OCI-LY1 (cell line): ENCODE measurements at regions not wholly inside any gene's neighbourhood (a gene's known extent, or its start where the extent isn't known, plus 50 kb on each side); places are given as distances from the start of the nearest gene placed in this dataset.

Experiments used
- EZH2 ChIP-seq: fragments of 200-600 bp; sonication (generic), shearing (Covaris generic); IDR thresholded peaks from 2 replicates; pipeline ENCODE4 v1.8.0; 2017; ENCODE audit warnings: borderline replicate concordance, mixed run types, mild to moderate bottlenecking, antibody characterized with exemption, low read length, moderate library complexity, mixed read lengths
- TF ChIP-seq, protein P1 (sequence below): fragments of 200-600 bp; sonication (generic), shearing (Covaris generic); IDR thresholded peaks from 2 replicates; pipeline ENCODE4 v1.5.1; 2017; ENCODE audit warnings: mild to moderate bottlenecking, antibody characterized with exemption, low read length, moderate library complexity, mixed read lengths

DNA sequence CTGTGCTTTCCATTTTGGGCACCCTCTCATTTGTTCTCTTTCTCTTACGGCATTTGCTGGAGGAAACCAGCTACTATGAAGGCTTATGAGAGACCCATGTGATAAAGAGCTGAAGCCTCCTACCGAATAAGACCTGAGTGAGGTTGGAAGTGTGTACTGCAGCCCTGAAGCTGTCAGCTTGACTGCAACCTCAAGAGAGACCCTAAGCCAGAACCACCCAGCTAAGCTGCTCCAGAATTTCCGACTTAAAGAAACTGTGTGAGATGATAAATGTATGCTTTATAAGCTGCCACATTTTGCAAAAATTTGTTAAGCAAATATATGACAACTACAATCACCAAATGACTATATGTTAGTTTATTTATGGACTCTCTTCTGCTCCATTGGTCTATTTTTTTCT, 151.7 kb upstream of the PTPRD start:
- TF ChIP-seq, protein P1, sequence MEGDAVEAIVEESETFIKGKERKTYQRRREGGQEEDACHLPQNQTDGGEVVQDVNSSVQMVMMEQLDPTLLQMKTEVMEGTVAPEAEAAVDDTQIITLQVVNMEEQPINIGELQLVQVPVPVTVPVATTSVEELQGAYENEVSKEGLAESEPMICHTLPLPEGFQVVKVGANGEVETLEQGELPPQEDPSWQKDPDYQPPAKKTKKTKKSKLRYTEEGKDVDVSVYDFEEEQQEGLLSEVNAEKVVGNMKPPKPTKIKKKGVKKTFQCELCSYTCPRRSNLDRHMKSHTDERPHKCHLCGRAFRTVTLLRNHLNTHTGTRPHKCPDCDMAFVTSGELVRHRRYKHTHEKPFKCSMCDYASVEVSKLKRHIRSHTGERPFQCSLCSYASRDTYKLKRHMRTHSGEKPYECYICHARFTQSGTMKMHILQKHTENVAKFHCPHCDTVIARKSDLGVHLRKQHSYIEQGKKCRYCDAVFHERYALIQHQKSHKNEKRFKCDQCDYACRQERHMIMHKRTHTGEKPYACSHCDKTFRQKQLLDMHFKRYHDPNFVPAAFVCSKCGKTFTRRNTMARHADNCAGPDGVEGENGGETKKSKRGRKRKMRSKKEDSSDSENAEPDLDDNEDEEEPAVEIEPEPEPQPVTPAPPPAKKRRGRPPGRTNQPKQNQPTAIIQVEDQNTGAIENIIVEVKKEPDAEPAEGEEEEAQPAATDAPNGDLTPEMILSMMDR: no peak
- TF ChIP-seq EZH2: no peak
